ENCODE measurements at regions not wholly inside any gene's neighbourhood (a gene's known extent, or its start where the extent isn't known, plus 50 kb on each side); places are given as distances from the start of the nearest gene placed in this dataset.
A peak's percentile ranks its signal among the peaks of the same experiment; 100 is the strongest.

GRCh38 chr3:31367518-31367917, 165.2 kb upstream of the STT3B start:
- WGBS, 2 donors, result 89 to 98% methylated on average over 2 of the region's 2 CpGs
- DNase-seq, result no peak
- TF ChIP-seq CTCF (IDR thresholded peaks at IDR 0.05) (no peak), POLR2A (IDR thresholded peaks at IDR 0.05) (no peak)
- Histone ChIP-seq H3K27me3 (no peaks in the 10 kb centered on the region), H3K9me3 (no peaks in the 10 kb centered on the region), H3K27ac (no peak overlapping the region), H3K4me3 (no peak overlapping the region), H3K36me3 (ENCODE audit: low read depth, missing control alignments) (no peaks in the 10 kb centered on the region), H3K4me1 (no peaks in the 10 kb centered on the region)
- intact Hi-C loops (cut with DNase I; ENCODE audit: low total_unique reads), result no loop called here

- Histone ChIP-seq H3K4me1 (no peaks in the 10 kb centered on the region), H3K36me3 (ENCODE audit: low read depth, missing control alignments) (no peaks in the 10 kb centered on the region), H3K9me3 (no peaks in the 10 kb centered on the region), H3K27me3 (no peaks in the 10 kb centered on the region), H3K27ac (no peak overlapping the region), H3K4me3 (no peak overlapping the region)
- intact Hi-C loops (cut with DNase I; ENCODE audit: low total_unique reads), result no loop called here
- TF ChIP-seq CTCF (IDR thresholded peaks at IDR 0.05) (no peak), POLR2A (IDR thresholded peaks at IDR 0.05) (no peak)
- 58 to 69% methylated on average over 2 of the region's 2 CpGs for WGBS, 2 donors
- no peak for DNase-seq
Observed at GRCh38 chr3:31369637-31370379, 162.9 kb upstream of the STT3B start.

GRCh38 chr3:31370380-31370666, 162.4 kb upstream of the STT3B start:
- Histone ChIP-seq H3K27me3 (no peaks in the 10 kb centered on the region), H3K36me3 (ENCODE audit: low read depth, missing control alignments) (no peaks in the 10 kb centered on the region), H3K9me3 (no peaks in the 10 kb centered on the region), H3K27ac (no peak overlapping the region), H3K4me3 (no peak overlapping the region), H3K4me1 (no peaks in the 10 kb centered on the region)
- intact Hi-C loops (cut with DNase I; ENCODE audit: low total_unique reads), result no loop called here
- TF ChIP-seq CTCF (IDR thresholded peaks at IDR 0.05) (no peak), POLR2A (IDR thresholded peaks at IDR 0.05) (no peak)
- no peak for DNase-seq

GRCh38 chr3:31370681-31371080, 162.0 kb upstream of the STT3B start:
- TF ChIP-seq CTCF (IDR thresholded peaks at IDR 0.05) (no peak), POLR2A (IDR thresholded peaks at IDR 0.05) (no peak)
- peak; percentile 14 for DNase-seq
- no peaks in the 10 kb centered on the region for H3K4me1 ChIP-seq
- 59 to 63% methylated on average over 2 of the region's 2 CpGs for WGBS, 2 donors
- H3K4me3 ChIP-seq, result no peak overlapping the region
- H3K36me3 ChIP-seq (ENCODE audit: low read depth, missing control alignments), result no peaks in the 10 kb centered on the region
- H3K9me3 ChIP-seq, result no peaks in the 10 kb centered on the region
- intact Hi-C loops (cut with DNase I; ENCODE audit: low total_unique reads), result no loop called here
- no peaks in the 10 kb centered on the region for H3K27me3 ChIP-seq
- H3K27ac ChIP-seq, result no peak overlapping the region

- Histone ChIP-seq H3K36me3 (ENCODE audit: low read depth, missing control alignments) (no peaks in the 10 kb centered on the region), H3K27me3 (no peaks in the 10 kb centered on the region), H3K27ac (no peak overlapping the region), H3K4me1 (no peaks in the 10 kb centered on the region), H3K4me3 (no peak overlapping the region), H3K9me3 (no peaks in the 10 kb centered on the region)
- TF ChIP-seq CTCF (IDR thresholded peaks at IDR 0.05), result no peak
- no peak for TF ChIP-seq POLR2A (IDR thresholded peaks at IDR 0.05)
- WGBS, 2 donors, result 76 to 81% methylated on average over 4 of the region's 4 CpGs
- intact Hi-C loops (cut with DNase I; ENCODE audit: low total_unique reads), result no loop called here
- no peak for DNase-seq
Observed at GRCh38 chr3:31371484-31372177, 161.1 kb upstream of the STT3B start.
